ENCODE measurements at regions not wholly inside any gene's neighbourhood (a gene's known extent, or its start where the extent isn't known, plus 50 kb on each side); places are given as distances from the start of the nearest gene placed in this dataset.

GRCh38 chr3:99505646-99506269 is 132.6 kb upstream of the COL8A1 start:
- H3K27ac ChIP-seq = no peak overlapping the region
- 49 to 78% (median 70%) methylated on average over 7 of the region's 7 CpGs for WGBS, 5 donors
- no peak overlapping the region for H3K4me3 ChIP-seq
- H3K36me3 ChIP-seq = no peaks in the 10 kb centered on the region
- peaks cover 0 to 9% (median 0%) of the 10 kb centered on the region in 4 donors for H3K4me1 ChIP-seq
- no peaks in the 10 kb centered on the region for H3K27me3 ChIP-seq
- no peaks in the 10 kb centered on the region for H3K9me3 ChIP-seq
- intact Hi-C loops (cut with DNase I; ENCODE audit: low total_unique reads) = loop anchor here (10.0 kb wide), 1 partner anchor 179 kb away; no protein-coding TSS in a partner anchor
- TF ChIP-seq EP300 (IDR thresholded peaks at IDR 0.05) (no peak), POLR2A (IDR thresholded peaks at IDR 0.05) (no peak), POLR2AphosphoS5 (IDR thresholded peaks at IDR 0.05) (no peak), CTCF (IDR thresholded peaks at IDR 0.05) (no peak)
- DNase-seq = peak in 1 of 2 donors; percentile 10

- DNase-seq = no peak
- intact Hi-C loops (cut with DNase I; ENCODE audit: low total_unique reads) = loop anchor here (10.0 kb wide), 1 partner anchor 180 kb away; no protein-coding TSS in a partner anchor
- no peaks in the 10 kb centered on the region for H3K36me3 ChIP-seq
- 59 to 78% (median 67%) methylated on average over 1 of the region's 1 CpG for WGBS, 5 donors
- no peaks in the 10 kb centered on the region for H3K27me3 ChIP-seq
- TF ChIP-seq POLR2AphosphoS5 (IDR thresholded peaks at IDR 0.05) = no peak
- no peak for TF ChIP-seq POLR2A (IDR thresholded peaks at IDR 0.05)
- no peak for TF ChIP-seq CTCF (IDR thresholded peaks at IDR 0.05)
- TF ChIP-seq EP300 (IDR thresholded peaks at IDR 0.05) = no peak
- H3K27ac ChIP-seq = no peak overlapping the region
- no peaks in the 10 kb centered on the region for H3K9me3 ChIP-seq
- no peak overlapping the region for H3K4me3 ChIP-seq
- H3K4me1 ChIP-seq = peaks cover 0 to 9% (median 0%) of the 10 kb centered on the region in 4 donors
Observed at GRCh38 chr3:99505200-99505599, 133.2 kb upstream of the COL8A1 start.

GRCh38 chr3:99504258-99504657 is 134.1 kb upstream of the COL8A1 start:
- WGBS, 5 donors = 76 to 88% (median 84%) methylated on average over 2 of the region's 2 CpGs
- intact Hi-C loops (cut with DNase I; ENCODE audit: low total_unique reads) = loop anchor here (10.0 kb wide), 1 partner anchor 181 kb away; no protein-coding TSS in a partner anchor
- no peaks in the 10 kb centered on the region for H3K9me3 ChIP-seq
- no peaks in the 10 kb centered on the region for H3K36me3 ChIP-seq
- H3K27me3 ChIP-seq = no peaks in the 10 kb centered on the region
- peaks cover 0 to 9% (median 0%) of the 10 kb centered on the region in 4 donors for H3K4me1 ChIP-seq
- DNase-seq = no peak
- H3K4me3 ChIP-seq = no peak overlapping the region
- TF ChIP-seq EP300 (IDR thresholded peaks at IDR 0.05) = no peak
- TF ChIP-seq CTCF (IDR thresholded peaks at IDR 0.05) = no peak
- no peak for TF ChIP-seq POLR2A (IDR thresholded peaks at IDR 0.05)
- peak in 1 of 3 donors; percentile 21 for TF ChIP-seq POLR2AphosphoS5 (IDR thresholded peaks at IDR 0.05)
- H3K27ac ChIP-seq = peak overlapping the region in 2 of 5 donors; percentile 18 to 43

GRCh38 chr3:99503350-99503749 is 135.0 kb upstream of the COL8A1 start:
- Histone ChIP-seq H3K36me3 (no peaks in the 10 kb centered on the region), H3K4me1 (peaks cover 0 to 9% (median 0%) of the 10 kb centered on the region in 4 donors), H3K9me3 (no peaks in the 10 kb centered on the region), H3K27me3 (no peaks in the 10 kb centered on the region), H3K27ac (peak overlapping the region in 4 of 5 donors; percentile 2 to 56 (median 30)), H3K4me3 (no peak overlapping the region)
- TF ChIP-seq POLR2A (IDR thresholded peaks at IDR 0.05) = no peak
- TF ChIP-seq CTCF (IDR thresholded peaks at IDR 0.05) = no peak
- TF ChIP-seq POLR2AphosphoS5 (IDR thresholded peaks at IDR 0.05) = no peak
- TF ChIP-seq EP300 (IDR thresholded peaks at IDR 0.05) = no peak
- intact Hi-C loops (cut with DNase I; ENCODE audit: low total_unique reads) = loop anchor here (10.0 kb wide), 1 partner anchor 181 kb away; no protein-coding TSS in a partner anchor
- peak in 1 of 2 donors; percentile 7 for DNase-seq
- 69 to 84% (median 76%) methylated on average over 3 of the region's 3 CpGs for WGBS, 5 donors

All from stomach (tissue), 8 donors.